Kidney tubule cell (primary cell): ENCODE measurements at regions not wholly inside any gene's neighbourhood (a gene's known extent, or its start where the extent isn't known, plus 50 kb on each side); places are given as distances from the start of the nearest gene placed in this dataset.
A peak's percentile ranks its signal among the peaks of the same experiment; 100 is the strongest.
"Not testable (repeated sequence)": the region's sequence is repeated elsewhere in the genome, so short reads cannot be mapped to it uniquely, and the experiment has no call there.

ENCODE experiments used
- DNase-seq: peaks from one replicate; pipeline ENCODE4 v3.0.0-alpha.2; 2018; ENCODE audit warnings: low spot score

- no peak for DNase-seq
These were observed 128.0 kb upstream of the GPR12 start for GRCh38 chr13:26888632-26889031.

- DNase-seq = no peak
These were observed 127.0 kb upstream of the GPR12 start for GRCh38 chr13:26887594-26887993.

GRCh38 chr13:26883613-26884257 lies 123.1 kb upstream of the GPR12 start:
- no peak for DNase-seq

- DNase-seq = no peak
These were observed 122.1 kb upstream of the GPR12 start for GRCh38 chr13:26882731-26883130.

GRCh38 chr13:26881154-26881553 lies 120.6 kb upstream of the GPR12 start:
- peak; percentile 80 for DNase-seq

GRCh38 chr13:26880735-26881134 lies 120.1 kb upstream of the GPR12 start:
- peak; percentile 12 for DNase-seq

- no peak for DNase-seq
These were observed 117.9 kb upstream of the GPR12 start for GRCh38 chr13:26878438-26878837.

GRCh38 chr13:26873386-26873698 lies 112.8 kb upstream of the GPR12 start:
- no peak for DNase-seq

- DNase-seq = peak; percentile 35
These were observed 112.2 kb upstream of the GPR12 start for GRCh38 chr13:26872525-26873385.

- DNase-seq = peak; percentile 22
These were observed 107.0 kb upstream of the GPR12 start for GRCh38 chr13:26867451-26868091.

- DNase-seq = no peak
These were observed 104.0 kb upstream of the GPR12 start for GRCh38 chr13:26864576-26864975.

- no peak for DNase-seq
These were observed 101.4 kb upstream of the GPR12 start for GRCh38 chr13:26861941-26862340.

- DNase-seq = no peak
These were observed 95.3 kb upstream of the GPR12 start for GRCh38 chr13:26855921-26856320.

- DNase-seq = no peak
These were observed 94.5 kb upstream of the GPR12 start for GRCh38 chr13:26855071-26855470.

GRCh38 chr13:26853323-26853722 lies 92.7 kb upstream of the GPR12 start:
- DNase-seq = no peak

GRCh38 chr13:26847281-26847680 lies 86.7 kb upstream of the GPR12 start:
- DNase-seq = no peak

- DNase-seq = not testable (repeated sequence)
These were observed 84.5 kb upstream of the GPR12 start for GRCh38 chr13:26845063-26845462.

GRCh38 chr13:26839682-26840081 lies 79.1 kb upstream of the GPR12 start:
- peak; percentile 7 for DNase-seq

- DNase-seq = no peak
These were observed 78.2 kb upstream of the GPR12 start for GRCh38 chr13:26838821-26839220.

- DNase-seq = no peak
These were observed 77.4 kb upstream of the GPR12 start for GRCh38 chr13:26837997-26838396.

- no peak for DNase-seq
These were observed 76.5 kb upstream of the GPR12 start for GRCh38 chr13:26837102-26837501.

GRCh38 chr13:26836626-26837025 lies 76.0 kb upstream of the GPR12 start:
- DNase-seq = no peak

GRCh38 chr13:26834646-26835045 lies 74.1 kb upstream of the GPR12 start:
- DNase-seq = no peak
